ENCODE measurements at regions not wholly inside any gene's neighbourhood (a gene's known extent, or its start where the extent isn't known, plus 50 kb on each side); places are given as distances from the start of the nearest gene placed in this dataset.

GRCh38 chr5:174418809-174419539, 305.4 kb upstream of the MSX2 start:
- no peak for FAIRE-seq
- no peak for TF ChIP-seq CTCF (IDR thresholded peaks at IDR 0.05; ENCODE audit: insufficient read depth, missing control alignments)
- DNase-seq (ENCODE audit: insufficient read length, low spot score), result no peak

- peak; percentile 36 for DNase-seq (ENCODE audit: insufficient read length, low spot score)
Measured at GRCh38 chr5:174419540-174420132, 304.7 kb upstream of the MSX2 start.

GRCh38 chr5:174420651-174421407, 303.6 kb upstream of the MSX2 start:
- TF ChIP-seq CTCF (IDR thresholded peaks at IDR 0.05; ENCODE audit: insufficient read depth, missing control alignments), result no peak
- DNase-seq (ENCODE audit: insufficient read length, low spot score) (no peak), FAIRE-seq (no peak)

More at GRCh38 chr5:174419540-174420132, 304.7 kb upstream of the MSX2 start:
- no peak for FAIRE-seq
- peak; percentile 98 for TF ChIP-seq CTCF (IDR thresholded peaks at IDR 0.05; ENCODE audit: insufficient read depth, missing control alignments)

- FAIRE-seq, result no peak
- no peak for DNase-seq (ENCODE audit: insufficient read length, low spot score)
- no peak for TF ChIP-seq CTCF (IDR thresholded peaks at IDR 0.05; ENCODE audit: insufficient read depth, missing control alignments)
Measured at GRCh38 chr5:174421408-174421805, 303.0 kb upstream of the MSX2 start.

GRCh38 chr5:174423558-174423957, 300.8 kb upstream of the MSX2 start:
- TF ChIP-seq CTCF (IDR thresholded peaks at IDR 0.05; ENCODE audit: insufficient read depth, missing control alignments), result no peak
- DNase-seq (ENCODE audit: insufficient read length, low spot score) (no peak), FAIRE-seq (no peak)

- peak; percentile 40 for TF ChIP-seq CTCF (IDR thresholded peaks at IDR 0.05; ENCODE audit: insufficient read depth, missing control alignments)
- FAIRE-seq (no peak), DNase-seq (ENCODE audit: insufficient read length, low spot score) (no peak)
Measured at GRCh38 chr5:174424219-174425053, 299.9 kb upstream of the MSX2 start.

All from D721Med (cell line).